ENCODE measurements at regions not wholly inside any gene's neighbourhood (a gene's known extent, or its start where the extent isn't known, plus 50 kb on each side); places are given as distances from the start of the nearest gene placed in this dataset.

DNA sequence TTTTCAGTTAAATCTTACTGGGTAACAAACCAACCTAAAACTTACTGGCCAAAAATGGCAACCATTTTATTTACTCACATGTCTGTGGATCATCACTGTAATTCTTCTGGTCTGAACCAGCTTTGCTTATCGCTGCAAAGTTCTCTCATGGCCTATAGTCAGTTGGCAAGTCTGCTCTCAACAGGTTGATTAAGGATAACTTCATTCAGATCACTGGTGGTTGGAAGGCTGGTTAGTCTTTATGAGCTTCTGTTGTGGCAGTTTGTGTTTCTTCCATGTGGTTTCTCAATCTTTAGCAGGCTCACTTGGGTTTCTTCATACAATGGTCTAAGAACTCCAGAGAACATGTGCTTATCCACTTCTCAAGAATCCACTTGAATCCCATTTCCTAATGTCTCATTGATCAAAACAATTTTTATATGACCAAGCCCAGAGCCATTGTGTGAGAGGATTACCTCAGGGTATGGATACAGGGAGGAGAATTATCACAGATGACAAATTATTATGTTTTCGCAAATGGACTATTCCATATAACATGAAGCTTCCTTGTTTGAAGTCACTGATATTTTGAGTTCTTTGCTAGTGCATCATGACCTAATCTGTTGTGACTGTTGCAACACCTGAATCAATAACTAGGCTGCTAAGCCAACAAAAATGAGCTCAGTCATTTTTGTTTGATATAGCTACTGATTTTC is 155.4 kb upstream of the BMP2 start:
- DNase-seq: no peak

- no peak for DNase-seq
These were observed 160.8 kb upstream of the BMP2 start for GRCh38 chr20:6606651-6607050.

DNA sequence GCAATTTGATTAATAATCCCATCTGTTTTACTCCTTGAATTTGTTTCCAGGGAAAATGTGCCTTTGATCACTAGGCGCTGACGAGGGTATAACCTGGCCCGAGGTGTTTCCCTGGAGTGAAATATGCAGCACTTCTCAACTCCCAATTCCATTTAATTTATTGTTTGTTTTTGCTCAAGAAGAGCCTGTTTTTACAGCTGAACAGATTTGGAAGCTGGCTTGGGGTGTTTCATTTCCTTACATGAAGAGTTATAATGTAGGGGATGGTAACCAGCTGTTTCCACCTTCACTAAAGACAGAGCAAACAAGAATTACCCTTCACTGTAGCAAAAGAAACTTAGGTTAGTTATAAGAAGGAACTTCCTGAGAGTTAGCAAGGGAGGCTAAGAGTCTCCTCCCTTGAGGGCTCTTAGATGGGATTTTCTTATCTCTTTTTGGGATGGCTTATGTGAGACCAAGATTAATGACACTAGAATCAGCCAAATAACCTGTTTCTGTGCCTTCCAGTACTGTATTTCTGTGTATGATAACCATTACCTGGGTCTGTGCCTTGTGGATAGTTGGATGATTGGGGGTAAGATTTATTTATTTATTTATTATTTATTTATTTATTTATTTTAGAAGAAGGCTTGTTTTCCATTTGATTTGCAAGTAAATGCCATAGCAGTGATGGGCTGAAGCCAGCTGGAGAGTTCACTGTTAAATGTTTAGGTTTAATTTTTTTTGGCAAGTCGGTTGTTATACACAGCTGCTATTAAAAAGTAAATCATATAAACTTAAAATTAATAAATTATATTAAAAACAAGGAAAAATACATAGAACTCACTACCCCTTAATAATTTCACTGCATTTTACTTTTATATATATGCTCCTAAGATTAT is 162.2 kb upstream of the BMP2 start:
- no peak for DNase-seq

GRCh38 chr20:6604179-6604578 is 163.3 kb upstream of the BMP2 start:
- no peak for DNase-seq

DNA sequence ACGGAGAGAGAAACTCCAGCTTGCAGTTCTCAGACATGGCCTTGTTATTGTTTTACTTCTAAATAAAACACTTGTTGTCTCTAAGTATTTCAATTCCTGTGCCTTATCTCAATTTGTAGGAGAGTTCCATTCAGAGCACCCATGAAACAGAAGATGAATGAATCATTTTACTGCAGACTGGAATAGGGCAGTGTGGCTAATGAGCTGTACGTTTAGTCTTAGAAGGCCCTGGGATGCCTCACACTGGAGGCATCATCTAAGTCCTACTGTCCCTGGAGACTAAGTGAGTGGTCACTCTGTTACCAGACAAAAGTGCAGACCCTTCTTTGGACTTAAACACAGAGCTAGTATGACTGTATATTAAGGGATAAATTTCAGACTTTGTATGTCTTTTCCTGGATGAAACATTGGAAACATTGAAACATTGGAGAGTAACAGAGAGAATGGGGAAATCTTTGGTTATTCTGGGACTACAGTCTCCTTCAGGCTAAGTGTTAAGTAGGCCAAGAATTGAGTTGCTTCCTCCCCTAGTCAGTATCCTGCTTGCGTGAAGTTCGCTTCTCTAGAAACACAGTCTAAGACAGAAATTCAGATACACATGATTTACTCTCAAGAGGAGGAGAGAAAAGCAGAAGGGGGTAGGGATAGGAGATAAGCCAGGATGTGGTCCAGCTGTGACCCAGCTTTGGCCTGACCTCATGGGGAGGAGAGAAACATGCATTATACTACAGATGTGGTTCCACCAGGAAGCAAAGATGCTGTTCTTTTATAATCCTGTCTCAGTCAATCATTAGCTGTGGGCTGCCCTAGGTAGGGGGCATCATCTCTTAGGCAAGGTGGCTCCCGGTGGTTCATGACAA is 167.4 kb upstream of the BMP2 start:
- no peak for DNase-seq

DNA sequence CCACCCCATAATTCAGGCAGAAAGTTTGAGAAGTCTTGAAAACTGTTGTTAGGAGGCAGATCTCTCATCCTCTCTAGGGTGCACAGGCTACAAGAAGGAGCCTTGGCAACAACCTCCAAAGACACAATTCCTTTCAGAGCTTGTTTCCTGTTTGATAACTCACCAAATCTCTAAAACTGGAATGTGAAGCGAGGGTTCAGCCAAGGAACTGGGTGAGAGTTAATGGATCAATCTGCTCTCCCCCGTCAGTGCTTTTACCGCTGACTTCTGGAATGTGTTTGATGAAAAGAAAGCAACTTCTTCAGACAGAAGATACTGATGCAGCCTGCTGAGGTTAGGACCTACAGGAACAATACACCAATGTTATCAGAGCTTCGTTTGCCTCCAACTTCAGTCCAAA is 171.8 kb upstream of the BMP2 start:
- DNase-seq: no peak

DNA sequence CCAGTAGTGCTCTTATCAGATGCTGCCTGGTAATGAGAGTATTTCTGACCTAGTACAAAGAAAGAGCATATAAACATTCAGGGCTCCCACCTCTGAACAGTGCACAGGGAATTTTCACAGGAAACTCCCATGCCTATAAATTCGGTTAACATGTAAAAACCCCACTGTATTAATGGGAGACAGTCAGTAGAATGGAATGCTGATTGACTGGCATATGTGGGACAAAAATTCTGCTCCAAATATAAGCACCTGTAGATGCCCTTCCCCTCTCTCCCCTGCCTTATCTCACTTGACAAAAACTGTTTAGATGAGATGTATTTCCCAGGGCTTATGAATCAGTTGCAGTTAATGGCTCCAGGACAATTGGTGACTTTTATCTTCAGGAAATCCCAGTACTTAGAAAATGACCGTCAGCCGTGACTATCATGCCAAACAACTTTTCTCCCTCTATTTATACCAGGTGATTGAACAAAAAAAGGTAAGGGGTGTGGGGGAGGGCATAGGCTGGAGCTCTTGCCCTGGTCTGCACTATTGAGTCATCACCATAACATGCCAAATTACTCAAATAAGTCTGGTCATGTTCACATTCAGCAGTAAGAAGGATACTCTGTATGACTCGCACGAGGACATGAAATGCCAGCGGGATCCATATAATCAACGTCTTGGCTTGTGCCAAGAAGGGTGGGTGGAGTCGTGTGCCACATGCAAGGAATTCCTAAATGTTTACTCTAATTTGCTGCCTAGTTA is 176.4 kb upstream of the BMP2 start:
- DNase-seq: no peak

GRCh38 chr20:6588296-6588695 is 179.2 kb upstream of the BMP2 start:
- DNase-seq: no peak

DNA sequence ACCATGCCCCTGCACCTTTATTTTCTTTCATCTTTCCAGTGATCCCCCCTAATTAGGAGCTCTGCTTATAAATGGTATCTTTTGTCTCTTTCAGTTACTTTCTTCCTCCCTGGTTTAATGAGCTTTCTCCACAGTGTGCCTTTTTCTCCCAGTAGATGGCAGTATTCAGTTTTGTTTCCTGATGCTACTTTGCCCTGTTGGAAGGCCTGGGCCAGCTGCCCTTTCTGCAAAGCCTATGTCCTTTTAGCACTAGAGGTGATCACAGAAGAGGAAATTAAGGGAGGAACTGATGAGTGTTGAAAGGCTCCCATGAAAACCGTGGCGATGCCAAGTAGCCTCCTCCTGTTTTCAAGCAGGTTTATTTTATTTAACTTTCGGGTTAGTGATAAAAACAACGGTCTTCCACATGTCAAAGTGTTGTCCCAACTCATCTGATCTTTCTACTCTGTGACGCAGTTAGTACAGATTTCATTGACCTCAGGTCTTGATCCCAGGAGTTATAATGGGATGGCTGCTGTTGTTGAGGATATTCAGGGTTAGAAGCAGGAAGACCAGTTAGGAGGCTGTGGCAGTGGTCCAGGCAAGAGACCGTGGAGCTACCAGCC is 184.2 kb upstream of the BMP2 start:
- peak; percentile 13 for DNase-seq

DNA sequence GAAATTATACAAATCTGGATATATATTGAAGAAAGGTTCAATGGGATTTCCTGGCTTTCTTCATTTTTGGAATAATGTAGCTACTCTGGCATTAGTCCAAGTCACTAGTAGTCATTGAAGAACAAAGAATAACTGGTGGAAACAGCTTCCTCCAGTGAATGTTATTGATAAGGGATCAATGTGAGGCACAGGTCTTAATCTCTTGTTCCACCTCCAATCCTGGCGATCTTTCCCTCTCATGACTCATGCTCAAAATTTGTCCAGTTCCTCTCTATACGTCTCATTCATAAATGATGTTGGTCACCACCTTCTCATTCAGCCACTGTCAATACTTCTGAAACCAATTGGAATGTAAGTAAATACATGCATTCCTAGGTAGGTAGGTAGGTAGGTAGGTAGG is 185.0 kb upstream of the BMP2 start:
- no peak for DNase-seq

- DNase-seq: no peak
These were observed 187.0 kb upstream of the BMP2 start for GRCh38 chr20:6580486-6580885.

GRCh38 chr20:6579824-6580223 is 187.7 kb upstream of the BMP2 start:
- no peak for DNase-seq

GRCh38 chr20:6579417-6579816 is 188.1 kb upstream of the BMP2 start:
- no peak for DNase-seq

DNA sequence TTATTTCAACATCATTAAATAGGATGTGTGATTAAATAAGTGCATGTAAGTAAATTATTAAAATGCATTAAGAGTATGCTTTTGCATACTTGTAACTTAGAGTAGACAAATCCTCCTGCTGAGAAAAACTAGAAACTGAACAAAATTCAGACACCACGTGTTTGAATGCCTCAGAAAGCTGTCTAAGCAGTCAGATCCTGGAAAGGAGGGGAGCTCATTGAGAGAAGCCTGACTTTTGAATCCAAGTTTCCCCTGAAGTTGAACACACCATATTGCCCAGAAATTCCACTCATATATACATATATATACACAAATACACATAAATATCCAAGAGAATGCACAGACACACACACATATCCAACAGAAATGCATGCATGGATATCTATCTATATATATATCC is 190.0 kb upstream of the BMP2 start:
- no peak for DNase-seq

DNA sequence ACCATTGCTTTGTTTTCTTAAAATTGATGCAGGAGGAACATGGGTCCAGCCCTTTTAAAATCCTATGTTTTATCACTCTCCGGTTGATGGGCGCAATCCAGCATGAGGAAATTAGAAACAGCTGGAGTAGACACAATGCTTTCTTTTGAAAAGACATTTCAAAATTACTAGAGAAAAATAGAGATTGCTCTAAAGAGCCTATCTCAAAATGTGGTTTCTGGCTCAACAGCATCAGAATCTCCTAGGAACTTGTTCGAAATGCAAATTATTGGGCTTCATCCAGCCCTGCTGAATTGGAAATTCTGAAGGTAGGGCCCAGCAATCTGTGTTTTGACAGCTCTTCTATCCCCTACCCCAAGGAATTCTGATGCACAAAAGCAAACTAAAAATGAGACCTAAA is 190.8 kb upstream of the BMP2 start:
- DNase-seq: no peak

GRCh38 chr20:6575912-6576401 is 191.5 kb upstream of the BMP2 start:
- DNase-seq: no peak

DNA sequence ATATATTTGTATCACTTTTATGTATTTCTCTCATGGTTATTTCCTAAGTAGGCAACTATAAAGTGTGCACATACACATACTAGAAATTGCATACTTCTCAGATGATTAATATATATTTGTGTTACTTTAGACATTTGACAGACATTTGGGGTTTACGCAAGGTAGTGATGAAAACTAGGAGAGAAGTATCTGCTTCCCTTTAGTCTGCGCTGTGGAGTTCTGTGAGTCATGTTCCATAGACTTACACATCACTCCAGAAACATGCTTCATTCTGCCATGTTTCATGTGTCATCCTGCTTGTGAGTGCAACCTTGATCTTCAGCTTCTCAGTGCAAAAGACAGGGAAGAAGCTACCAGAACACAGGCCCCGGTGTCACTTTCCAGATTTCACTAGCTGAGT is 200.7 kb upstream of the BMP2 start:
- DNase-seq: no peak

DNA sequence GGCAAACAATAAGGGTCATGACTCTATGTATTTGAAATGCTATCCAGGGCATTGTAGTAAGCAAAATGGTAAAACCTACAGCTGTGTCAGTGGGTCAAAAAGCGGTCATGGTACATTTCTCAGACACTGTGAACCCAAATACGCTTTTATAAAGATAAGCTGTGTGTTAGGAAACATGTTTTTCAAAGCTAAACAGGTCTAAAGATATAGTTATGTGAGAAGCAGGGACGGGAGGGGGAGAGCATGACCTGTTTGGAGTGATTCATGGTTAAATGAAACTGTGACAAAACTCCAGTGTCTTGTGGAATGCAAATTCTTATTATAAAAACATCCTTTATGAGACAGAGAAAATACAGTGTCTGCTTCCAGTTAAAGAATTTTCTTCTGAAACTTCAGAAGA is 205.4 kb upstream of the BMP2 start:
- no peak for DNase-seq

GRCh38 chr20:6560978-6561377 is 206.5 kb upstream of the BMP2 start:
- DNase-seq: no peak

- no peak for DNase-seq
These were observed 207.7 kb upstream of the BMP2 start for GRCh38 chr20:6559791-6560190.

DNA sequence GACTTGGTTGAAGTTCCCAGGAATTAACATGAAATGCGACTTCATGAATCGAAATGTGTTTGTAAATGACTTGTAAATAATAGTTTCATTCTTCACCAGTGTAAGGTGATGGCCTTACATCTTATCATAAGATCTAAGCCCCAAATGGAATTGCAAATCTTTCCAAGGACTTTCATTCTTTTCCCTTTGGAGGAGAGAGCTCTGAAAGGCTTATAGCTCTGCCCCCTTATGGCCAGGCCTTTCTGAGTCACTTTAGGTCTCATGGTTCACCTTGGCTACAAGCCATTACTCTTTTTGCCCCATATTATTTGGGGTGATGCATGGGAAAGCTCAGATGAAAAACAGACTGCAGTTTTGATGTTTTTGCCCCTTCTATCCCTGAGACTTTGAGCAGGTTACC is 209.1 kb upstream of the BMP2 start:
- no peak for DNase-seq

Measured in NCI-H1694 (cell line).